ENCODE measurements at regions not wholly inside any gene's neighbourhood (a gene's known extent, or its start where the extent isn't known, plus 50 kb on each side); places are given as distances from the start of the nearest gene placed in this dataset.

- DNase-seq = no peak
Observed at GRCh38 chr21:38923429-38923828, 117.7 kb downstream of the ETS2 start.

- DNase-seq = no peak
Observed at GRCh38 chr21:38922474-38923235, 116.9 kb downstream of the ETS2 start.

- DNase-seq = no peak
Observed at GRCh38 chr21:38921511-38922251, 116.0 kb downstream of the ETS2 start.

GRCh38 chr21:38920631-38921398, 115.1 kb downstream of the ETS2 start:
- DNase-seq = no peak

DNA sequence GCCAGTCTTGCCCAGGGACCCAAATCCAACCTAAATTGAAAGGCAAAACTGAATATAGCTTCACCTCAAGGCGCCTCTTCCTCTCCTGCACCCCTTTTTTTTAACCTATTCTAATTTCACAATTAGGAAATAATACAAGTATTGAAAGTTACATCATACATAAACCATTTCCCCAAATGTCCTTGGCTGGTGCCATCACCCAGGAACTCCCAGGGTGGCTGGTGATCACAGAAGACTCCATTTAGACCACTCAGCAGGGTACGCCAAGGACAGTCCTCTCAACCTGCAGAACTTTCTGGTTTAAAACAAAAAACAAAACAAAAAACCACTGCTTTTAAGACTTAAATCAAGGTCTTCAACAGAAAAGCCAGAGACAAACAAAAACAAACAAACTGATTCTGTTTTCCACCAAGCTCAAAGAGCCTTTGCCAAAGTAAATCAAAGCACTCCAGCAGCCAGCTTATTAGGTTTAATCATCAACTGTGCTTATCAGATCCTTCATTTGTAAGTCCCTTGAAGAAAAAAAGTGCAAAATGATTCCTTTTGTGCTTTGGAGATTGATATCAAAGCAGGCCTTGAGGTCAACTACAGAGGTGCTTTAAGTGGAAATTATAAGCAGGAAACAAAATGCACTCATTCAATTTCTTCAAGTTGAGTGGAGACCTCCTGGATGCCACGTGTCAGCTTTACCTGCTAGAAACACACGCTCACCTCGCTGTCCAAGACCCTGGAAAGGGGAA, 113.0 kb downstream of the ETS2 start:
- no peak for DNase-seq

GRCh38 chr21:38917043-38917774, 111.5 kb downstream of the ETS2 start:
- DNase-seq = no peak

DNA sequence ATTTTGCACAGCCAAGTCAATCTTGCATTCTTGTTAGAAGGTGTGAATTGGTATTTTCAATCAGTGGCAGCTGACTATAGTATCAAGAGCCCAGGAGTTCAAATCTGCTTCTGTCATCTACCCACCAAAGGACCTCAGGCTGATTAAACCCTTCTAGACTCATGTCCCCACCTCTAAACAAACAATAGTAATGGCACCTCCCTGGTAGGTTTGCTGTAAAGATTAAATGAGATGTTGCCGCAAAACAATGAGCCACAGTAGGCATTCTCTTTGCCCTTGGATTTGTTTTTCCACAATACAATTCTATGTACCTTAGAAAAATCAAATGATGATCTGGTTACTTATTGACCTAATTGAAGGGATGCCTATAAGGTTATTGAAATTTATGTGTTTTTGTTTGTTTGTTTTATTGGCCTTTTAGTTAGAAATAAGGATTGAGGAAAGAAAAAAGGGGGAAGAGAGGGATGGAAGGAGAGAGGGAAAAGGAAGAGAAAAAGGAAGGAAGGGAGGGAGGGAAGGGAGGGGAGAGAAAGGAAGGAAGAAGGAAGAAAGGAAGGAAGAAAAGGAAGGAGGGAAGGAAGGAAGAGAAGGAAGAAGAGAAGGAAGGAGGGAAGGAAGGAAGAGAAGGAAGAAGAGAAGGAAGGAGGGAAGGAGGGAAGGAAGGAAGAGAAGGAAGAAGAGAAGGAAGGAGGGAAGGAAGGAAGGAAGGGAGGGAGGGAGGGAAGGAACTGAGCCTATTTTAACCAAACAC, 110.7 kb downstream of the ETS2 start:
- no peak for DNase-seq

- DNase-seq = no peak
Observed at GRCh38 chr21:38915546-38915945, 109.8 kb downstream of the ETS2 start.

DNA sequence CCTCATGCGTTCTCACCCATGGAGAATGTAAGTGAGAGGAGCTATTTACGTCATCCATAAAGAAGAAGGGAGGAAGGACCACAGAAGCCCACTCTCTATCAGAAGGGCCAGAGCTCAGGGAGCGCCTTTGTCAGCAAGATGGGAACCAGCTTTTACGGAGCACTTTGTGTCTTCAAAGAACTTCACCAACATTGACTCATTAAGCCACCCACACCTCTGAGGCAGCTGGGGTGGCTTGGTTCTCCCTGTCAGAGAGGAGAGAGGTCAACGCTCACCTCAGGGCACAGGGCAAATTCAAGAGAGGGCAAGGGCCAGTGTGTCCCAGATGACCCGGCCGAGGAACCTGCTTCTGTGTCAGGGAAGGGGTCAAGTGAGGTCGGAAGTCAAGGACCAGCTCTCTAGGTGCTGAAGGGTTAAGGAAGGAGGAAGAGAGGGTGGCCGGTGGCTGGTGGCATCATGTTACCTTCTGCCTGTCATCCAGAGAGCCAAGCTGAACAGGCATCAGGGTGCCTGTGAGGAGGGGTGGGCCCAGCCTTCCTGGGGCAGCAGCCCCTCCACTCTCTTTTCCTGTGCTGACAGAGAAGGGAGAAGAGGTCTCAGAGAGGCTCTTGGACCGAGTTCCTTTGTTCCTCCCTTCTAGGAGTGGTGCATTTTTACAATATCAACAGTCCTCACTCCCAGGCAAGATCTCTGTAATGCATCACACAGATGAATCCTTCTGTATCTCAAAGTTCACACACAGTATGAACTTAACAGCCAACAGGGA, 109.0 kb downstream of the ETS2 start:
- no peak for DNase-seq

DNA sequence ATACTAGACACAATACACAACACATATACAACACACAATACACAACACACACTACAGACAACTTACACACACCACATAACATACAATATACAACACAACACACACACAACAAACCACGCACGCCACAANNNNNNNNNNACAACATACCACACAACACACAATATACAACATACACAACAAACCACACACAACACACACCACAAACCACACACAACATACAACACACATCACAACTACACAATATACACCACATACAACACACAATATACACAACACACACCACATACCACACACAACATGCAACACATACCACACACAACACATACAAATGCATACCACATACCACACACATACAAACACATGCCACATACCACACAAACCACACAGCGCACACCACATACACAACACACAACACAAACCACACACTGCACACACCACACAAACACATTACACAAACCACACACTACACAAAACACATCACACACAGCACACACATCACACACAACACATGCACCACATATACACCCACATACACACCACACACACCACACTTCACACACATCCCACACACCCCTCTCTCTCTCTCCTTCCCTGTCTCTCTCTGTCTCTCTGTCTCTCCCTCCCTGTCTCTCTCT, 108.3 kb downstream of the ETS2 start:
- DNase-seq = no peak

GRCh38 chr21:38913120-38913892, 107.6 kb downstream of the ETS2 start:
- no peak for DNase-seq

- DNase-seq = no peak
Observed at GRCh38 chr21:38912789-38913119, 107.0 kb downstream of the ETS2 start.

GRCh38 chr21:38912102-38912629, 106.4 kb downstream of the ETS2 start:
- DNase-seq = no peak

DNA sequence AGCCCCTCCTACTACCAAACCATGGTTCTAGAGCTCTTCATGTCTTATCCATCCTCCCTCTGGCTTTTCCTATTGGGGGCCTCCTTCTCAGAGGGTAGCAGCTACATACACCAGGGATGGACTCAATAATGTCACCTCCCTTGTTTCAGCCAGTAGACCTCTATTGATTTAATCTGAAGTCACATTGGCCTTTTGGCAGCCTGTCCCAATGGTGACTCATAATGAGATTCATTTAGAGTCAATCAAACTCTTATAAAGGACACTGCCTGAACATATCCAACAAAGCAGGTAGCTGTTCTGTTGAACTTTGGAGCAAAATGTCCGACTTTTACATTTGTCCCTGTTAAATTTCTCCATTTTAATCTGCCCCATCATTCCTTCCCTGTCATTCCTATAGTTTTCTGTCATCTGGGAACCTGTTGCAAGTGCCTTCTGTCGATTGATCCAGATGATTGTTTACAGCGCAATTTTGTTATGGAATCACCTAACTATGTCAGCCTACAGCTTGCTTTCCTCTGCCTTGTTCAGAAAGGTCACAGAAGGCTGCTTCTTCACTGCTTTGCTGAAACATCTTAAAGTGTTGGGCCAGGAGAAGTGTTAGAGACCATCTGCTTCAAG, 105.9 kb downstream of the ETS2 start:
- DNase-seq = no peak

- no peak for DNase-seq
Observed at GRCh38 chr21:38910390-38911067, 104.8 kb downstream of the ETS2 start.

GRCh38 chr21:38909929-38910328, 104.2 kb downstream of the ETS2 start:
- DNase-seq = no peak

DNA sequence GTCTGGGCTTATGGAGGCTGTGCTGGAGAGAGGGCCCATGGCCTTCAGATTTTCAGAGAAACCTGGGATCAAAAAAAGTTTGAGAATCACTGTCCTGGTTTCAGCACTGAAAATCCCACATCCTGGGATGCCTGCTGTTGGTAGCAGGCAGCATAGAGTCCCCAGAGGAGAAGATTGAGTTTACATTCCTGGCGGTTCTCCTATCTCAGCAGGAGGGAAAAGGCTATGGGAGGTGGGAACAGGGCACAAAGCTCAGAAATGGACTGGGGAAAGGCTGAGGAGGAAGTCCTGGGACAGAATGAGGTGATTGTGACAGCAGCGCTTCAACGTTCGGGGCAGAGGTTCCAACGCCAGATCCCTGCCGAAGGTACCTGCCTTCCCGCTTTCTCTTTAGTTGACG, 103.4 kb downstream of the ETS2 start:
- no peak for DNase-seq

DNA sequence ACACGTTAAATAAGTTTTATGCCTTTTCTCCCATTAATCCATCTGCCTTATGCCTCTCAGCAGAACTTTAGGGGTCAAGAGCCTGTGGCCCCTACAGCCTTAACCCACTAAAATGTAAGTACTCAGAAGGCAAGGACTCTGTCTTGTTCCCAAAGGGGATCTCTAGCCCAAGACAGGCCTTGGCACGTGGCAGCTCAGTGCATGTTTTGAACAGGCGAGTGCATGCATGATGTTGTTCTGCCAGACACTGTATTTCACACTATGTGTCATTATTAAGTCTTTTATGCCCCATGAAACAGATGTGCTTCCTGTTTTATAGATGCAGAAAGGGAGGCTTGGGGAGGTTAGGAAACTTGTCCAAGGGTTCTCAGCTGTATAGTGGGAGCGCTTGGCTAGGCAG, 102.8 kb downstream of the ETS2 start:
- DNase-seq = no peak

Data from stimulated activated CD4-positive, alpha-beta T cell treated with anti-CD3 and anti-CD28 coated beads, Interleukin-4, amount 100 ng/mL, for 4 hours (primary cell).